GM23338 (cell line): ENCODE measurements at regions not wholly inside any gene's neighbourhood (a gene's known extent, or its start where the extent isn't known, plus 50 kb on each side); places are given as distances from the start of the nearest gene placed in this dataset.

Source experiments
- ATAC-seq: fragments of 200-7000 bp; cut with Tn5 transposase; 3 replicates; pipeline ENCODE4 v1.9.1; 2020
- DNase-seq: peaks from one replicate; pipeline ENCODE4 v3.0.0-alpha.2; 2015; ENCODE audit warnings: low spot score
- H2AFZ ChIP-seq: fragments of 200-600 bp; sonication (generic); 2 replicates; pipeline ENCODE4 v1.8.0; 2016; ENCODE audit warnings: antibody characterized with exemption, mild to moderate bottlenecking, moderate library complexity
- H3F3A ChIP-seq: fragments of 200-600 bp; sonication (generic); replicated peaks from 2 replicates; pipeline ENCODE4 v1.8.0; 2017; ENCODE audit warnings: antibody characterized with exemption, mixed run types, low read depth
- H3K27ac ChIP-seq: fragments of 200-600 bp; sonication (generic); 2 replicates; pipeline ENCODE4 v1.6.1; 2016; ENCODE audit warnings: low read depth
- H3K27me3 ChIP-seq: fragments of 200-600 bp; sonication (generic); 2 replicates; pipeline ENCODE4 v1.8.0; 2016; ENCODE audit warnings: mild to moderate bottlenecking, mixed run types, moderate library complexity; ENCODE audit not compliant: insufficient read depth
- H3K36me3 ChIP-seq: fragments of 200-600 bp; sonication (generic); 2 replicates; pipeline ENCODE4 v1.8.0; 2016; ENCODE audit warnings: mild to moderate bottlenecking; ENCODE audit not compliant: insufficient read depth
- H3K4me1 ChIP-seq: fragments of 200-600 bp; sonication (generic); 2 replicates; pipeline ENCODE4 v1.8.0; 2016; ENCODE audit warnings: mild to moderate bottlenecking, moderate library complexity; ENCODE audit not compliant: insufficient read depth
- H3K4me2 ChIP-seq: fragments of 200-600 bp; sonication (generic); 2 replicates; pipeline ENCODE4 v1.7.1; 2017; ENCODE audit warnings: mixed run types
- H3K4me3 ChIP-seq: fragments of 200-600 bp; sonication (generic); 2 replicates; pipeline ENCODE4 v1.6.1; 2016; ENCODE audit warnings: mixed run types
- H3K79me2 ChIP-seq: fragments of 200-600 bp; sonication (generic); replicated peaks from 2 replicates; pipeline ENCODE4 v1.8.0; 2017; ENCODE audit warnings: mild to moderate bottlenecking; ENCODE audit not compliant: insufficient read depth
- H3K9me2 ChIP-seq: fragments of 200-600 bp; sonication (generic); 2 replicates; pipeline ENCODE4 v1.8.0; 2017; ENCODE audit not compliant: insufficient read depth
- H4K20me1 ChIP-seq: fragments of 200-600 bp; sonication (generic); replicated peaks from 2 replicates; pipeline ENCODE4 v1.8.0; 2017; ENCODE audit warnings: mild to moderate bottlenecking; ENCODE audit not compliant: insufficient read depth
- H3K27ac Mint-ChIP-seq: 2 replicates; pipeline ENCODE4 v1.8.0; 2020; ENCODE audit warnings: inconsistent platforms, mild to moderate bottlenecking, moderate library complexity, mixed read lengths
- H3K27me3 Mint-ChIP-seq: 3 replicates; pipeline ENCODE4 v1.8.0; 2022; ENCODE audit warnings: low read depth, mild to moderate bottlenecking, moderate library complexity, mixed read lengths, inconsistent platforms; ENCODE audit not compliant: insufficient read depth, poor library complexity
- H3K36me3 Mint-ChIP-seq: 3 replicates; pipeline ENCODE4 v1.8.0; 2021; ENCODE audit warnings: low read depth, mild to moderate bottlenecking, inconsistent platforms, moderate library complexity, mixed read lengths
- H3K4me1 Mint-ChIP-seq: 3 replicates; pipeline ENCODE4 v1.8.0; 2020; ENCODE audit warnings: mild to moderate bottlenecking, inconsistent platforms, mixed read lengths
- H3K4me3 Mint-ChIP-seq: 3 replicates; pipeline ENCODE4 v1.8.0; 2021; ENCODE audit warnings: moderate library complexity, mild to moderate bottlenecking, inconsistent platforms, mixed read lengths
- H3K9me3 Mint-ChIP-seq: 3 replicates; pipeline ENCODE4 v1.8.0; 2020; ENCODE audit warnings: moderate library complexity, mild to moderate bottlenecking, inconsistent platforms, mixed read lengths
- CREB1 ChIP-seq: fragments of 250-450 bp; sonication (Bioruptor Pico); IDR thresholded peaks from 2 replicates; pipeline ENCODE4 v1.5.0; 2020; ENCODE audit warnings: low read depth, mild to moderate bottlenecking, moderate library complexity
- EZH2 ChIP-seq: fragments of 200-600 bp; sonication (generic); IDR thresholded peaks from one replicate; pipeline ENCODE4 v1.8.0; 2017; ENCODE audit warnings: antibody characterized with exemption, mild to moderate bottlenecking, low read depth; ENCODE audit not compliant: unreplicated experiment
- EZH2phosphoT487 ChIP-seq: fragments of 200-600 bp; sonication (generic); IDR thresholded peaks from one replicate; pipeline ENCODE4 v1.8.1; 2018; ENCODE audit warnings: antibody characterized with exemption; ENCODE audit not compliant: unreplicated experiment
- JUNB ChIP-seq: IDR thresholded peaks from one replicate; pipeline ENCODE4 v1.6.1; 2016; ENCODE audit warnings: antibody characterized with exemption; ENCODE audit not compliant: unreplicated experiment
- NANOG ChIP-seq: IDR thresholded peaks from 2 replicates; pipeline ENCODE4 v1.6.1; 2016; ENCODE audit warnings: antibody characterized with exemption, borderline replicate concordance
- REST ChIP-seq: IDR thresholded peaks from one replicate; pipeline ENCODE4 v1.6.1; 2018; ENCODE audit warnings: antibody characterized with exemption; ENCODE audit not compliant: unreplicated experiment
- ZNF114 ChIP-seq: fragments of 250-450 bp; sonication (Bioruptor Pico); IDR thresholded peaks from 2 replicates; pipeline ENCODE4 v1.5.0; 2020; ENCODE audit warnings: mild to moderate bottlenecking, moderate library complexity
- ZNF331 ChIP-seq: fragments of 250-450 bp; sonication (Bioruptor Pico); IDR thresholded peaks from 2 replicates; pipeline ENCODE4 v1.5.0; 2020; ENCODE audit warnings: low read depth, mild to moderate bottlenecking, moderate library complexity
- TF ChIP-seq, protein P1 (sequence below), 2 experiments: fragments of 200-600 bp in 1 of 2; sonication (generic) in 1 of 2; conservative IDR thresholded peaks; 2 replicates each; pipeline versions ENCODE4 v1.5.1 to v1.6.1; 2016 to 2017; ENCODE audit warnings: antibody characterized with exemption in 2 of 2, low read depth in 2 of 2, mild to moderate bottlenecking in 2 of 2, moderate library complexity in 1 of 2

DNA sequence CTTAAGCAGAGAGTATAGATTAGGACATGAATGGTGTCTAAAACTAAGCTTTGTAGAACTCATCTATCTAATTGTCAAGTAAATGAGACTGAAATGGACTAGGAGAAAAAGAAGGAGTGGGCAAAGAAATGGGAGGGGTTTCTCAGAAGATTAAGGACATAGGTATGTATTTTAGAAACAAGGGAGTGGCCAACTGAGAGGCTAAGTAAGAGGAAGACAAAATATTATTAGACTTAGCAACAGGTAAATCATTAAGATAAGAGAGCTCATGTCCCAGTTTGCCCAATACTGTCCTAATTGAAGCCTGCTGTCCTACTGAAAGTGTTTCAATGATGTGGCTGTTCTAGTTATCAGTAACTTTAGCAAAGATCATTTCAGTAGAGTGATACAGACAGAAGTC is 171.4 kb downstream of the KITLG start:
- H3K9me2 ChIP-seq = no peaks in the 10 kb centered on the region
- H3K36me3 ChIP-seq = no peaks in the 10 kb centered on the region
- Mint-ChIP-seq H3K36me3 (no peaks in the 10 kb centered on the region), H3K27ac (no peak overlapping the region), H3K4me3 (no peak overlapping the region), H3K9me3 (no peaks in the 10 kb centered on the region), H3K27me3 (no peaks in the 10 kb centered on the region), H3K4me1 (peaks cover 15% of the 10 kb centered on the region; the same call in 2 of the 3 replicates)
- ATAC-seq (no peak), DNase-seq (no peak)
- H3F3A ChIP-seq = no peaks in the 10 kb centered on the region
- no peak overlapping the region for H3K4me3 ChIP-seq
- no peaks in the 10 kb centered on the region for H3K79me2 ChIP-seq
- no peak overlapping the region for H3K27ac ChIP-seq
- H4K20me1 ChIP-seq = no peaks in the 10 kb centered on the region
- H3K27me3 ChIP-seq = no peaks in the 10 kb centered on the region
- H2AFZ ChIP-seq = no peak overlapping the region; the same call in 1 of the 2 replicates
- H3K4me1 ChIP-seq = peaks cover 5% of the 10 kb centered on the region; the same call in 1 of the 2 replicates
- no peak for TF ChIP-seq CREB1 (CRISPR knock-in tag)
- no peak overlapping the region for H3K4me2 ChIP-seq

DNA sequence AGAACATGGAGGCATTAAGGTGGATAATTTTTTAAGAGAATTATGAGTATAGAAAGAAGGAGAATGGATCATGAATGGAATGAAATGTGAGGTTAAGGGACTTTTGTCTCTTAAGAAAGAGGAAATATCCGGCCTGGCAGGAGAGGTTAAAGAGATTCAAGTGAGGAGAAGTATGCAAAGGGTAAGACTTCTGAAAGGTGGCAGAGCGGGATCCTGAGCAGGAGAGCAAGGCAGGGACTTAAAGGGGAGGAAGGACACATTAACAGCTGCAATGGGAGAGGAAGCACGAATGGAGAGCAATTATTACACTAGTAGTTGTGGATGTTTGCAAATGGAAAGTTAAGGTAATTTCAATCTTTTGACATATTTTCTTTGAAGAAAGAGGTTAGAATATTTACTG is 171.0 kb downstream of the KITLG start:
- H3K27ac Mint-ChIP-seq = no peak overlapping the region
- H3K27me3 Mint-ChIP-seq = no peaks in the 10 kb centered on the region
- peaks cover 16% of the 10 kb centered on the region; the same call in 2 of the 3 replicates for H3K4me1 Mint-ChIP-seq
- no peak overlapping the region for H3K4me2 ChIP-seq
- H3K36me3 Mint-ChIP-seq = no peaks in the 10 kb centered on the region
- H2AFZ ChIP-seq = no peak overlapping the region
- H3K4me3 ChIP-seq = no peak overlapping the region
- H3K79me2 ChIP-seq = no peaks in the 10 kb centered on the region
- peaks cover 5% of the 10 kb centered on the region; the same call in 1 of the 2 replicates for H3K4me1 ChIP-seq
- H3F3A ChIP-seq = no peaks in the 10 kb centered on the region
- H3K36me3 ChIP-seq = no peaks in the 10 kb centered on the region
- DNase-seq (peak; percentile 34), ATAC-seq (peak; percentile 62)
- H4K20me1 ChIP-seq = no peaks in the 10 kb centered on the region
- no peaks in the 10 kb centered on the region for H3K27me3 ChIP-seq
- no peak overlapping the region for H3K27ac ChIP-seq
- no peak overlapping the region for H3K4me3 Mint-ChIP-seq
- TF ChIP-seq EZH2 = no peak
- TF ChIP-seq JUNB = no peak
- no peak for TF ChIP-seq EZH2phosphoT487
- TF ChIP-seq ZNF331 (CRISPR knock-in tag) = no peak
- no peaks in the 10 kb centered on the region for H3K9me2 ChIP-seq
- no peaks in the 10 kb centered on the region for H3K9me3 Mint-ChIP-seq

- Histone ChIP-seq H3K4me1 (peaks cover 5% of the 10 kb centered on the region; the same call in 1 of the 2 replicates), H3F3A (no peaks in the 10 kb centered on the region), H3K36me3 (no peaks in the 10 kb centered on the region), H3K27ac (no peak overlapping the region), H3K79me2 (no peaks in the 10 kb centered on the region), H4K20me1 (no peaks in the 10 kb centered on the region), H3K4me3 (no peak overlapping the region), H3K27me3 (no peaks in the 10 kb centered on the region), H3K9me2 (no peaks in the 10 kb centered on the region), H2AFZ (no peak overlapping the region), H3K4me2 (no peak overlapping the region)
- no peak for DNase-seq
- Mint-ChIP-seq H3K27ac (no peak overlapping the region), H3K27me3 (no peaks in the 10 kb centered on the region), H3K4me1 (peaks cover 16% of the 10 kb centered on the region; the same call in 2 of the 3 replicates), H3K4me3 (no peak overlapping the region), H3K36me3 (no peaks in the 10 kb centered on the region), H3K9me3 (no peaks in the 10 kb centered on the region)
- TF ChIP-seq EZH2 = no peak
- TF ChIP-seq REST = no peak
- TF ChIP-seq ZNF114 (CRISPR knock-in tag) = no peak
- no peak for TF ChIP-seq ZNF331 (CRISPR knock-in tag)
- no peak for TF ChIP-seq NANOG
- TF ChIP-seq, protein P1, sequence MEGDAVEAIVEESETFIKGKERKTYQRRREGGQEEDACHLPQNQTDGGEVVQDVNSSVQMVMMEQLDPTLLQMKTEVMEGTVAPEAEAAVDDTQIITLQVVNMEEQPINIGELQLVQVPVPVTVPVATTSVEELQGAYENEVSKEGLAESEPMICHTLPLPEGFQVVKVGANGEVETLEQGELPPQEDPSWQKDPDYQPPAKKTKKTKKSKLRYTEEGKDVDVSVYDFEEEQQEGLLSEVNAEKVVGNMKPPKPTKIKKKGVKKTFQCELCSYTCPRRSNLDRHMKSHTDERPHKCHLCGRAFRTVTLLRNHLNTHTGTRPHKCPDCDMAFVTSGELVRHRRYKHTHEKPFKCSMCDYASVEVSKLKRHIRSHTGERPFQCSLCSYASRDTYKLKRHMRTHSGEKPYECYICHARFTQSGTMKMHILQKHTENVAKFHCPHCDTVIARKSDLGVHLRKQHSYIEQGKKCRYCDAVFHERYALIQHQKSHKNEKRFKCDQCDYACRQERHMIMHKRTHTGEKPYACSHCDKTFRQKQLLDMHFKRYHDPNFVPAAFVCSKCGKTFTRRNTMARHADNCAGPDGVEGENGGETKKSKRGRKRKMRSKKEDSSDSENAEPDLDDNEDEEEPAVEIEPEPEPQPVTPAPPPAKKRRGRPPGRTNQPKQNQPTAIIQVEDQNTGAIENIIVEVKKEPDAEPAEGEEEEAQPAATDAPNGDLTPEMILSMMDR (conservative IDR thresholded peaks at IDR 0.05; ENCODE audit: low read depth in 2 of 2) = no peak
- ATAC-seq = no peak
These were observed 168.6 kb downstream of the KITLG start for GRCh38 chr12:88411689-88412088.
